Stimulated activated CD4-positive, alpha-beta T cell treated with anti-CD3 and anti-CD28 coated beads, Interleukin-4, amount 100 ng/mL, for 1 hour (primary cell): ENCODE measurements at regions not wholly inside any gene's neighbourhood (a gene's known extent, or its start where the extent isn't known, plus 50 kb on each side); places are given as distances from the start of the nearest gene placed in this dataset.

Experiments
- DNase-seq: peaks from one replicate; pipeline ENCODE4 v3.0.0-alpha.2; 2020

GRCh38 chr19:31119951-31120690 lies 229.1 kb downstream of the TSHZ3 start:
- no peak for DNase-seq

GRCh38 chr19:31118986-31119385 lies 230.2 kb downstream of the TSHZ3 start:
- no peak for DNase-seq

GRCh38 chr19:31118287-31118955 lies 230.8 kb downstream of the TSHZ3 start:
- no peak for DNase-seq

DNA sequence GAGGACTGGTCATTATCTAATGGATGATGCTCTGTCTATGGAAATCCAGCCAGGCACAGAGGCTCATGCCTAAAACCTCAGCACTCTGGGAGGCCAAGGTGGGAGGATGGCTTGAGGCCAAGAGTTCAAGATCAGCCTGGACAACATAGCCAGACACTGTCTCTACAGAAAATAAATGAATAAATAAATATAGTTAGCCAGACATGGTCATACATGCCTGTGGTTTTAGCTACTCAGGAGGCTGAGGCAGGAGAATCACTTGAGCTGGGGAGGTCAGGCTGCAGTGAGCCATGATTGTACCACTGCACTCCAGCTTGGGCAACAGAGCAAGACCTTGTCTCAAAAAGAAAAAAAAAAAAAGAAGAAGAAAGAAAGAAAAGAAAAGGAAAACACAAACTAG lies 234.7 kb downstream of the TSHZ3 start:
- no peak for DNase-seq

- no peak for DNase-seq
Measured at GRCh38 chr19:31113293-31113692, 235.9 kb downstream of the TSHZ3 start.

DNA sequence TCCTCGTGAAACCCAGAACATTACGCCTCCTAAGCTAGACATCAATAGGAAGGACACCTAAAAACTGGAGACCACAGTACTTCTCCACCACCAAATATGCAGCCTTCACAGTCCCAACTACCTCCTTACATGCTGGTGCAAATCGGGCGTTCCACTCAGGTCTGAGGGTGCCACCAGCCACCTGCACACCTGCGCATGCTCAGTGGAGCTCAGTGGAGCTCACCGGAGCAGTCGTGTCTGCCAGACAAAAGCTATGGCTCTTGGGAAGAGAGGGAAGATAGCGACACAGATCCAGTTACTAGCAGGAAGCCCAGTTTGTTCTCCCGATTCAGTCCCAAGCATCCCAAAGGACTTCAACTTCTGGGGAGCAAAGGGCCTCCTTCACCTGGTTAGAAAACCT lies 237.1 kb downstream of the TSHZ3 start:
- no peak for DNase-seq

- no peak for DNase-seq
Measured at GRCh38 chr19:31111741-31112140, 237.5 kb downstream of the TSHZ3 start.

- DNase-seq, result no peak
Measured at GRCh38 chr19:31110336-31110735, 238.9 kb downstream of the TSHZ3 start.

DNA sequence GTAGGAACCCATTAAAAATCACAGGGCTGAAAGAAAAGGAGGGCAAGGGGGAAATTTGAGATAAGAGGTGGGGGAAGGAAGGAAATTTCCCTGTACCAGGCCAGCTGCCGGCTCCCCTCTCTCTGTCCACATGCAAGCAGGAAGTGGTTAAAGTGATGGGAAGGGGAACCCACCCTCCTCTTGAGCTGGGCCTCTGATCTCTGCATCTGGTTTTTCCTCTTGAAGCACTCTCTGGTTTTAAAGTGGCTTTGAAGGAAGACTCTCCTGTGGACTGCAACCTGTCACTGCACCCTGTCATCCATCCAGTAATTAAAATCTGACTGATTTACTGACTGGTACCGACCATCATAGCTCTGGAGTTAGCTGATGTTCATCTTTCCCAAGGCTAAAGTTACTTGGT lies 239.6 kb downstream of the TSHZ3 start:
- no peak for DNase-seq

DNA sequence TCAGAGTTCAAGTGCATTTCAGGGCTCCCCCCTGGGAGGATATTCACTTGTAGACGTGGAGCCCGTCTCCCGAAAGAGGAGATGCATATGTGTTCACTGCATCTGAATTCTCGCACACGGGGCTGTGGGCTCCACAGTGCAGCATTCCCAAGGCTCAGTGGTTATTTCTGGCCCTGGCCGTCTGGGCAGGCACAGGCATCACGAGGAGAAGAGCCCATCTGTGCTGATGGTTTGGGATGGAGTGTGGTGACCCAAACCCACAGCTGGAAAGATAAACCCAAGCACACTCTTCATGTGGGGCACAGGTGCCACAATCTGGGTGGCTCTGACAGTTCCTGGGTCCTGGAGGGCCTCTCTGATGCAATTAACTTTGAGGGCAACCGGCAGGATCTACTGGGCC lies 242.1 kb downstream of the TSHZ3 start:
- DNase-seq, result no peak

- no peak for DNase-seq
Measured at GRCh38 chr19:31105761-31106160, 243.5 kb downstream of the TSHZ3 start.

DNA sequence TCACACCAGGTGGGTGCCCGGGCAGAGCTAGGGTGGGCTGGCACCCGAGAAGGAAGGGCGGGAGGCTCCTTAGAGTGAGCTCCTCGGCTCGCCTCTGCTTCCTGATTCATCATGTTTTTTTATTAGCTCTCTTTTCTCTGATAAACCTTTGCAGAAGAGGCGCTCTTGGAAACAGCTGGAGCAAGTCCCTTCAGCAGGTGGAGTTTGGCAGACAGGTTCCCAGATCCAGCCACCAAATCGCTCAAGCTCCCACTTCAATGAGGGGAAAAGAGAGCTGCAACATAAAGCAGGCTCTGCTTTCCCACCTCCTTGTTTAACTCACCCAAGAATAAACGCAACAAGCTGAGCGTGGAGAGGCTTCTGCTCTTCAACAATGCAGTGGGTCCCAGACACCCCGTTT lies 244.8 kb downstream of the TSHZ3 start:
- no peak for DNase-seq

GRCh38 chr19:31103228-31103627 lies 246.0 kb downstream of the TSHZ3 start:
- no peak for DNase-seq

DNA sequence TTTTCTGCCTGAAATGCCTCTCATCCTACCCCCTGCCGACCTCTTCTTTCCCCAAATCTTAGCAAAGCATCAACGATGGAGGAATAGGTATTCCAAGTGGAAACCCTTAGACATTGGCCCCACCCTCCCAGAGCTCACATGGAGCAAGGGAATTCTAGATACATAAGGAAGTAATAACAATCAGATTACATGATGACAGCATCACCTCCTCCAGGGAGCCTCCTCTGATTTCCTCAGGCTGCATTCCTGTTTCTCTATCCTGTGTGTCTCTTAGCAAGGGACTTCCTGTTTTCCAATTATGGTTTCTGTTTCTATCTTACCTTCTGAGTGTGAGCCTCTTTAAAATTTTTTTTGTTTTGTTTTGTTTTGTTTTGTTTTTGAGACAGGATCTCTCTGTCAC lies 246.6 kb downstream of the TSHZ3 start:
- no peak for DNase-seq

DNA sequence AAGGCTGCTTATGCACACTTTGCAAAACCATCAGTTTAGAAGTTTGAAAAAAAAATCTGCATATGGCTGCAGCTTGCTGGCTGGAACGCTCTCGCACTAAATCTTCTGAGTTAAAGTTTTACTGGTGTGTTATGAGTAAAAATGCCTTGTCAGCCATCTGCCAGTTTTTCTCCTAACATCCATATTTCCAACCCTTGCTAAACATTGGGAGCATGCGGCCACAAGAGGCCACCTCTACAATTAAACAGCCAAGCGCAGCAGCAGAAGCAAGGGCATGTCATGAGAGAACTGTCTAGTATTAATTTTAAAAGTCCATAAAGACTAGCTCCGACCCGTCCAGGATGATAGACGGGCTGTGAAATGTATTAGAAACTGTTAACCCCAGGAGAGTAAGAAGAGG lies 248.3 kb downstream of the TSHZ3 start:
- no peak for DNase-seq

- no peak for DNase-seq
Measured at GRCh38 chr19:31100206-31100590, 249.0 kb downstream of the TSHZ3 start.

- DNase-seq, result no peak
Measured at GRCh38 chr19:31099515-31100205, 249.6 kb downstream of the TSHZ3 start.

DNA sequence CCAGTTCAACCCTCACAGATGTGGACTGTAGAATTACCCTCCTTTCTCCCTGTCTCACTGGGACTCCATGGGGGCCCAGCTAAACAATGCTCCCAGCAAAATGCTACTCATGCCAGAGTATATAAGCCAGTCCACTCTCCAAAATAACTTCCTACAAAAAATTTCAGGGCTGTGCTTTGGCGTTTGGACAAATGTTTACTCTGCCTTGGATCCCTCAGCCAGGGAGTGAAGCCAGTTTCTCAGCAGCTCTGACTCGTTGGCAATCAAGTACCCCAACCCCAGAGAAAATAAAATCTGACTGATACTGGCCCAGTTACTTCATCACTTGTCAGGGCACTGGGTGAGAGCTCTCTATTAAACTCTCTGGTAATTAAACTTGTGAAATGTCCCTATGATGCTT lies 250.4 kb downstream of the TSHZ3 start:
- no peak for DNase-seq

GRCh38 chr19:31096935-31097545 lies 252.2 kb downstream of the TSHZ3 start:
- DNase-seq, result no peak

DNA sequence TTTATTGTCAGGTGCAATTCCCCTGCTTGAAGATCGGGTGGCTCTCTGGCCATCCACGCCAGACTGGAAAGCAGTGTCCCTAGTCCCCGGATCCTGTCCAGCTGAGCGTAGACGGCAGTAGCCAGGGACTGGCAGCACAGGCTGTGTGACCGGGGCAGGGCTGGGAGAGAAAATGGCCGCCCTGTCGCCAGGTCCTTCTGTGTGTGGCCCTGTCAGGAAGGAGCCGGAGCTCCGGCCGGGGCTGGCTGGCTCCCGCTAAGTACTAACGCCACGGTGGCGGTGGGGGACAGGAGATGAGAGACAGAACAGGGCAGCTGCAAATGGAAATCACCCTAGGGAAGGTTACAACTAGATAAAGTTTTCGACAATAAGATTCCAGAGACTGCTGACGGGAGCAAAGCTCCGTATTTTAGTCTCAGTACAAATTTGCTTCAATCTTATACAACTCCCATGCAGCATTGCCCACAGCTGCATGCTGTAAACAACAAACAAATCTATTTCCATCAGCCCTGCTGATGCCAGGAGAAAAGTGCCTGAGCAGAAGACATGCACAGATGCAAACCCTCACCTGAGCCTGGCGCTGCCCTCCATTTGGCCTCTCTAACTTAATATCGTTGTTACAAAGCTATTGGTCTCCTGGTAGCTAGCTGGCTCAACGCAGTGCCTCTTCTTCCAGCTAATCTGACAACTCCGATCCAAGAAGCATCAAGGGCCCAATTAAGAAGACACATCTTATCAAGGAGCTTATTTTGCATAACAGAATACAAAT lies 253.0 kb downstream of the TSHZ3 start:
- no peak for DNase-seq

DNA sequence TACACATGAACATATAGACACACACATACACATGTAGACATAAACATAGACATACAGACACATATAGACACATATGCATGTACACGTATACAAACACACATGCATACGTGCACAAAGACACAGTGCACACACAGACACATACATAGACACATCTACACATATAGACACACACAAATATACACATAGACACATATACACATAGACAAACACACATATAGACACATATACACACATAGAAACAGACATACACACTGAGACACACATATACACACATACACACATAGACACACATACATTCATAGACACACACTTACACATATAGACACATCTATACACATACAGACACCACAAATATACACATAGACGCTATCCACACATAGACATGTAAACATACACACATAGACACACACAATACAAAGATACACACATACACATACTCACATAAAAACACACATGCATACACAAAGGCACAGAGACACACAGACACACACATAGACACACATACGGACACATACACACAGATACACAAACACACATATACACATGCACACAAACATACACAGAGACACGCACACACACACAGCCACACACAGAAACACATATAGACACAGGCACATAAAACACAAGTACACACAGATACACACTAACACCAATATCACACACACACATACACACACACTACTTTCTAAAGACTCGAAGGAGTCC lies 254.0 kb downstream of the TSHZ3 start:
- no peak for DNase-seq

DNA sequence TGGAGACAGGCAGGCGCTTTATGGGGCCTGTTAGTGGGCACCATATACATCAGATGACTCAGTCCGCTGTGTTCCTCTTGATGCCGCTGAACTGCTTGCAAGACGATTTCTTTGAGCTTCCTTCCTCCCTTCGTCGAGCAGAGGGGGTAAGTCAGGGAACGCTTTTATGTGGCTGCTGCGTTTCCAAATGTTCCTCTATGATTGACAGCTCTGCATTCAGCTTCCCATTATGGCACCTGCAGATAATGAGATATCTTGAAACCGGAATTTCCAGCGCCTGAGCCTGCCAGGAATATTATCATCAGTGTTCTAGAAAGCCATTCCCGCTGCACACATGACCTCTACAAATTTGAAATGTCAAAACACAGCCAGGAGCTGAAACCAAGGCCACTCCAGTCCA lies 257.0 kb downstream of the TSHZ3 start:
- no peak for DNase-seq
